Stimulated activated CD4-positive, alpha-beta T cell treated with anti-CD3 and anti-CD28 coated beads, Interleukin-1b, Interleukin-23, amount 100 ng/mL, for 1 hour (primary cell): ENCODE measurements at regions not wholly inside any gene's neighbourhood (a gene's known extent, or its start where the extent isn't known, plus 50 kb on each side); places are given as distances from the start of the nearest gene placed in this dataset.
"Not testable (repeated sequence)": the region's sequence is repeated elsewhere in the genome, so short reads cannot be mapped to it uniquely, and the experiment has no call there.

Experiments used
- DNase-seq, 2 donors: peaks; one replicate each; pipeline ENCODE4 v3.0.0-alpha.2; 2020; ENCODE audit warnings: low read depth in 2 of 2

GRCh38 chr3:153551536-153552285 lies 389.7 kb downstream of the RAP2B start:
- no peak for DNase-seq

- DNase-seq, result no peak
Measured at GRCh38 chr3:153552887-153553604, 391.0 kb downstream of the RAP2B start.

- no peak for DNase-seq
Measured at GRCh38 chr3:153553605-153553945, 391.5 kb downstream of the RAP2B start.

GRCh38 chr3:153555919-153556318 lies 393.9 kb downstream of the RAP2B start:
- DNase-seq, result no peak

GRCh38 chr3:153559366-153559765 lies 397.3 kb downstream of the RAP2B start:
- DNase-seq, result not testable (repeated sequence)

- DNase-seq, result no peak
Measured at GRCh38 chr3:153567011-153567410, 405.0 kb downstream of the RAP2B start.

GRCh38 chr3:153567556-153567955 lies 405.5 kb downstream of the RAP2B start:
- no peak for DNase-seq

- not testable (repeated sequence) for DNase-seq
Measured at GRCh38 chr3:153570481-153570880, 408.5 kb downstream of the RAP2B start.

GRCh38 chr3:153572165-153572564 lies 410.1 kb downstream of the RAP2B start:
- no peak for DNase-seq

GRCh38 chr3:153572654-153573053 lies 410.6 kb downstream of the RAP2B start:
- no peak for DNase-seq

GRCh38 chr3:153573481-153573880 lies 411.5 kb downstream of the RAP2B start:
- DNase-seq, result no peak

- no peak for DNase-seq
Measured at GRCh38 chr3:153574445-153574844, 412.4 kb downstream of the RAP2B start.

GRCh38 chr3:153577059-153577736 lies 415.2 kb downstream of the RAP2B start:
- DNase-seq, result no peak

GRCh38 chr3:153578046-153578445 lies 416.0 kb downstream of the RAP2B start:
- DNase-seq, result no peak

- DNase-seq, result no peak
Measured at GRCh38 chr3:153590051-153590450, 428.0 kb downstream of the RAP2B start.

GRCh38 chr3:153591561-153592245 lies 429.7 kb downstream of the RAP2B start:
- no peak for DNase-seq

- DNase-seq, result no peak
Measured at GRCh38 chr3:153595186-153595815, 433.3 kb downstream of the RAP2B start.

- no peak for DNase-seq
Measured at GRCh38 chr3:153596401-153596800, 434.4 kb downstream of the RAP2B start.

- no peak for DNase-seq
Measured at GRCh38 chr3:153599685-153600084, 437.7 kb downstream of the RAP2B start.

- DNase-seq, result no peak
Measured at GRCh38 chr3:153600896-153601295, 438.9 kb downstream of the RAP2B start.

GRCh38 chr3:153601374-153601853 lies 439.4 kb downstream of the RAP2B start:
- no peak for DNase-seq

GRCh38 chr3:153602801-153603200 lies 440.8 kb downstream of the RAP2B start:
- no peak for DNase-seq
